OCI-LY1 (cell line): ENCODE measurements at regions not wholly inside any gene's neighbourhood (a gene's known extent, or its start where the extent isn't known, plus 50 kb on each side); places are given as distances from the start of the nearest gene placed in this dataset.

Source experiments
- EZH2 ChIP-seq: fragments of 200-600 bp; sonication (generic), shearing (Covaris generic); IDR thresholded peaks from 2 replicates; pipeline ENCODE4 v1.8.0; 2017; ENCODE audit warnings: borderline replicate concordance, mixed run types, mild to moderate bottlenecking, antibody characterized with exemption, low read length, moderate library complexity, mixed read lengths
- TF ChIP-seq, protein P1 (sequence below): fragments of 200-600 bp; sonication (generic), shearing (Covaris generic); IDR thresholded peaks from 2 replicates; pipeline ENCODE4 v1.5.1; 2017; ENCODE audit warnings: mild to moderate bottlenecking, antibody characterized with exemption, low read length, moderate library complexity, mixed read lengths

DNA sequence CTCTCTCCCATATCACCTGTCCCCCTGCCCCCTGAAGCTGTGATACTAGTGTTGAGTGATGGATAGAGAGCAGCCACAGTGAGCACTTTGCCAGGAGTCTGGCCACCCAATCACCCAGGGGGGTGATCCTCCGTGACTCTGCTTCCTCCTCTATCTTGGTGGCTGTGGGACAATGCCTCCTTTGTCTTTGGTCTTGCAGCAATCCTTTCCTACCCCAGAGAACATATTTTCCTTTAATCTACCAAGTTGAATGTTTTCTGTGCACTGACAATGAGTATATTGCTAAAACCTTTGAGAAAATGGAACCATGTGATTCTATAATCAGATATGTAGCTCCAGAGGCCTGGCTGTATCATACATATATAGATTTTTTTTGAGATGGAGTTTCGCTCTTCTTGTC, 58.1 kb upstream of the HEPHL1 start:
- TF ChIP-seq, protein P1, sequence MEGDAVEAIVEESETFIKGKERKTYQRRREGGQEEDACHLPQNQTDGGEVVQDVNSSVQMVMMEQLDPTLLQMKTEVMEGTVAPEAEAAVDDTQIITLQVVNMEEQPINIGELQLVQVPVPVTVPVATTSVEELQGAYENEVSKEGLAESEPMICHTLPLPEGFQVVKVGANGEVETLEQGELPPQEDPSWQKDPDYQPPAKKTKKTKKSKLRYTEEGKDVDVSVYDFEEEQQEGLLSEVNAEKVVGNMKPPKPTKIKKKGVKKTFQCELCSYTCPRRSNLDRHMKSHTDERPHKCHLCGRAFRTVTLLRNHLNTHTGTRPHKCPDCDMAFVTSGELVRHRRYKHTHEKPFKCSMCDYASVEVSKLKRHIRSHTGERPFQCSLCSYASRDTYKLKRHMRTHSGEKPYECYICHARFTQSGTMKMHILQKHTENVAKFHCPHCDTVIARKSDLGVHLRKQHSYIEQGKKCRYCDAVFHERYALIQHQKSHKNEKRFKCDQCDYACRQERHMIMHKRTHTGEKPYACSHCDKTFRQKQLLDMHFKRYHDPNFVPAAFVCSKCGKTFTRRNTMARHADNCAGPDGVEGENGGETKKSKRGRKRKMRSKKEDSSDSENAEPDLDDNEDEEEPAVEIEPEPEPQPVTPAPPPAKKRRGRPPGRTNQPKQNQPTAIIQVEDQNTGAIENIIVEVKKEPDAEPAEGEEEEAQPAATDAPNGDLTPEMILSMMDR, result no peak
- TF ChIP-seq EZH2, result no peak
